Upper lobe of left lung (tissue), 4 donors: ENCODE measurements at regions not wholly inside any gene's neighbourhood (a gene's known extent, or its start where the extent isn't known, plus 50 kb on each side); places are given as distances from the start of the nearest gene placed in this dataset.

Source experiments
- POLR2A ChIP-seq, 4 donors: fragments of 450-650 bp; IDR thresholded peaks; one replicate each; pipeline ENCODE4 v1.5.1; 2016 to 2017; ENCODE audit warnings: antibody characterized with exemption in 4 of 4, mild to moderate bottlenecking in 2 of 4
- POLR2AphosphoS5 ChIP-seq, 2 donors: sonication (generic); formaldehyde crosslinking; IDR thresholded peaks; one replicate each; pipeline ENCODE4 v1.5.1; 2017; ENCODE audit warnings: antibody characterized with exemption in 2 of 2
- TF ChIP-seq, protein P1 (sequence below), 6 experiments: fragments of 450-650 bp in 4 of 6; fragments of 200-600 bp in 2 of 6; sonication (generic) in 2 of 6; IDR thresholded peaks; one replicate each; pipeline ENCODE4 v1.5.1; 2016 to 2019; ENCODE audit warnings: antibody characterized with exemption in 6 of 6

DNA sequence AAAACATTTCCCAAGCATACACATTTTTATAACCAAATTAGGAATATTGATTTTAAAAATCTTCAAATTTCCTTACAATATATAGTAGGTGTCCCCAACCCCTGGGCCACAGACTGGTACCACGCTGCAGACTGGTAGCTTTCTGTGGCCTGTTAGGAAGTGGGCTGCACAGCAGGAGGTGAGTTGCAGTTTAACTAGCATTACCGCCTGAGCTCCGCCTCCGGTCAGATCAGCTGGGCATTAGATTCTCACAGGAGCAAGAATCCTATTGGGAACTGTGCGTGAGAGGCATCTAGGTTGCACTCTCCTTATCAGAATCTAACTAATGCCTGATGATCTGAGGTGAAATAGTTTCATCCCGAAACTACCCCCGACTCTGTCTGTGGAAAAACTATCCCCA lies 62.1 kb downstream of the ZWINT start:
- no peak for TF ChIP-seq POLR2AphosphoS5 (IDR thresholded peaks at IDR 0.05)
- TF ChIP-seq, protein P1, sequence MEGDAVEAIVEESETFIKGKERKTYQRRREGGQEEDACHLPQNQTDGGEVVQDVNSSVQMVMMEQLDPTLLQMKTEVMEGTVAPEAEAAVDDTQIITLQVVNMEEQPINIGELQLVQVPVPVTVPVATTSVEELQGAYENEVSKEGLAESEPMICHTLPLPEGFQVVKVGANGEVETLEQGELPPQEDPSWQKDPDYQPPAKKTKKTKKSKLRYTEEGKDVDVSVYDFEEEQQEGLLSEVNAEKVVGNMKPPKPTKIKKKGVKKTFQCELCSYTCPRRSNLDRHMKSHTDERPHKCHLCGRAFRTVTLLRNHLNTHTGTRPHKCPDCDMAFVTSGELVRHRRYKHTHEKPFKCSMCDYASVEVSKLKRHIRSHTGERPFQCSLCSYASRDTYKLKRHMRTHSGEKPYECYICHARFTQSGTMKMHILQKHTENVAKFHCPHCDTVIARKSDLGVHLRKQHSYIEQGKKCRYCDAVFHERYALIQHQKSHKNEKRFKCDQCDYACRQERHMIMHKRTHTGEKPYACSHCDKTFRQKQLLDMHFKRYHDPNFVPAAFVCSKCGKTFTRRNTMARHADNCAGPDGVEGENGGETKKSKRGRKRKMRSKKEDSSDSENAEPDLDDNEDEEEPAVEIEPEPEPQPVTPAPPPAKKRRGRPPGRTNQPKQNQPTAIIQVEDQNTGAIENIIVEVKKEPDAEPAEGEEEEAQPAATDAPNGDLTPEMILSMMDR (IDR thresholded peaks at IDR 0.05): no peak
- no peak for TF ChIP-seq POLR2A (IDR thresholded peaks at IDR 0.05)
